GM13977 (cell line): ENCODE measurements at regions not wholly inside any gene's neighbourhood (a gene's known extent, or its start where the extent isn't known, plus 50 kb on each side); places are given as distances from the start of the nearest gene placed in this dataset.

Source experiments
- DNase-seq: peaks from one replicate; pipeline ENCODE4 v3.0.0; 2012; ENCODE audit warnings: low spot score
- in situ Hi-C: fragments of 300-500 bp; cut with MboI; formaldehyde crosslinking; loops from one replicate; pipeline ENCODE4 v1.12.0; 2022; ENCODE audit warnings: low sequenced_read_pairs, low pct_unique_long_range_greater_than_20kb, mixed read lengths, inconsistent platforms; ENCODE audit not compliant: unreplicated experiment
- TF ChIP-seq, protein P1 (sequence below): IDR thresholded peaks from 2 replicates; pipeline ENCODE4 v1.5.1; 2012; ENCODE audit warnings: mild to moderate bottlenecking, control low read depth; ENCODE audit not compliant: insufficient read depth; ENCODE audit errors: extremely low read depth, missing control alignments

- TF ChIP-seq, protein P1, sequence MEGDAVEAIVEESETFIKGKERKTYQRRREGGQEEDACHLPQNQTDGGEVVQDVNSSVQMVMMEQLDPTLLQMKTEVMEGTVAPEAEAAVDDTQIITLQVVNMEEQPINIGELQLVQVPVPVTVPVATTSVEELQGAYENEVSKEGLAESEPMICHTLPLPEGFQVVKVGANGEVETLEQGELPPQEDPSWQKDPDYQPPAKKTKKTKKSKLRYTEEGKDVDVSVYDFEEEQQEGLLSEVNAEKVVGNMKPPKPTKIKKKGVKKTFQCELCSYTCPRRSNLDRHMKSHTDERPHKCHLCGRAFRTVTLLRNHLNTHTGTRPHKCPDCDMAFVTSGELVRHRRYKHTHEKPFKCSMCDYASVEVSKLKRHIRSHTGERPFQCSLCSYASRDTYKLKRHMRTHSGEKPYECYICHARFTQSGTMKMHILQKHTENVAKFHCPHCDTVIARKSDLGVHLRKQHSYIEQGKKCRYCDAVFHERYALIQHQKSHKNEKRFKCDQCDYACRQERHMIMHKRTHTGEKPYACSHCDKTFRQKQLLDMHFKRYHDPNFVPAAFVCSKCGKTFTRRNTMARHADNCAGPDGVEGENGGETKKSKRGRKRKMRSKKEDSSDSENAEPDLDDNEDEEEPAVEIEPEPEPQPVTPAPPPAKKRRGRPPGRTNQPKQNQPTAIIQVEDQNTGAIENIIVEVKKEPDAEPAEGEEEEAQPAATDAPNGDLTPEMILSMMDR: no peak
- no peak for DNase-seq
- in situ Hi-C loops: no loop called here
Observed at GRCh38 chr7:1286946-1287645, 54.4 kb downstream of the UNCX start.

GRCh38 chr7:1287752-1288201 lies 55.1 kb downstream of the UNCX start:
- in situ Hi-C loops: no loop called here
- TF ChIP-seq, protein P1: no peak
- no peak for DNase-seq

DNA sequence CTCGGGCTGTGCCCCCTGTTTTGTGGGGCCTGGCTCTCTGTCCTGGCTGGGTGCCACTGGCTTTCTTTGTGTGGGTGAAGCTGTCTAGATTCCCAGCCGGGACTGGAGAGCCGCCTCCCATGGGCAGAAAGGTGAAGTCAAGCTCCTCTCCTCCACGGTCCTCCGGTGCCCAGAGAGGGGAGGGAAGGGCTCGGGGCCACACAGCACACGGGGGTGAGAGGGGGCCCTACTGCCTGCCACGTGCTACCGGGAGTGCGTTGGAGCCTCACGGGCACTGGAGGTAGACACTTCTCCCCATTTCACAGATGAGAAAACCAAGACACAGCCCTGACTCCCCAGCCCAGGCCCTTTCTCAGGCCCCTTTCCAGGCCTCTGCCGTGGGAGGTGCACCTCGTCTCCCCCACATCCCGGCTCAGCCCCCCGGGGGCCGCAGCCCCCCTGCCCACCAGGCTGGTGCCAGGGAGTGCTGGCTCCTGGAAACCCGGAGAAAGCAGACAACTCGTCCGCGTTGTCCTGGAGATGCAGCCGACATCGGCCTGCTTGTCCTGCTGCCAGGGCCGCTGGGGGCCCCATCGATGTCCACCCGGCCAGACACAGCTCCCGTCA lies 55.8 kb downstream of the UNCX start:
- DNase-seq: no peak
- in situ Hi-C loops: no loop called here
- TF ChIP-seq, protein P1: no peak

DNA sequence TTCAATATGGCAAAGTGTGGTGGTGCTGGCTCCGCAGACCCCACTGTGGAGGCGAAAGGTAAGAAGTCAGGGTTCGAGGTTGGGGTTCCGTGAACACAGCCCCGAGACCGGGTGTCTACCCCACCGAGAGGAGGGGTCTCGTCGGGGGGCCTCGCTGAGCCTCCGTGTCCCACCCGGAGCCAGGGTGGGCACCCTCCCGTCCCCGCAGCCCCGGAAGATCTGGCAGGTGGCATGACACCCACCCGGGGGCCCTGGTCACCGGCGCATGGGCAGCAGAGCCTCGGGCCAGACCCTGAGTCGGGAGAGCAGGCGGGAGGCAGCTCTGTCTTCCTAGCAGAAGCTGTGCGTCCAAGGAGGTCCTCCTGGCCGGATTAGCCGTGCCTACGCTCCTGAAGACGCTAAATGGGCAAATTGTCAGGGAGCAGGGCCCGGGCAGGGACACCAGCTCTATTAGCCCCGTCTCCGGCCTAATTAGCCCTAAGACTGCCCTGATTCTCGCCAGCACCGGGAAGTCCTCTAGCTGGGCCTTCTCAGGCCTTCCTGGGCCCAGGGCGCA lies 56.4 kb downstream of the UNCX start:
- DNase-seq: no peak
- in situ Hi-C loops: no loop called here
- TF ChIP-seq, protein P1: no peak

DNA sequence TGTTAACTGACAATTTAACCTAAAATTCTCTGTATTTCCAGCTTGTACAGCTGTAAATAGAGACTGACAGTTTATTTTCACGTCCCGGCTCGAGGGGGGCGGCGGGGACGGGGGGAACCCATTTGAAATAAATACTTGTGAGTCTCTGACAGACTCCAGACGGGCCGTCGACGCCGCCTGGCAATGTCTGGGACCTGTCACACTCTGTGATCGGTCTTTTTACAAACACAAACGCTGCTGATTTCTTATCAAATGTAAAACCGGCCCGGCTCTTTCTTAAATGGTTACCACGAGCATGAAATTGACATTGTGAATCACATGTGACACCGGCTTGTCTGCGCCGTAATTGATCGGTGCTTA lies 57.0 kb downstream of the UNCX start:
- in situ Hi-C loops: no loop called here
- TF ChIP-seq, protein P1: no peak
- no peak for DNase-seq

GRCh38 chr7:1290026-1290678 lies 57.5 kb downstream of the UNCX start:
- in situ Hi-C loops: no loop called here
- no peak for DNase-seq
- TF ChIP-seq, protein P1: no peak
